Right cardiac atrium (tissue), 5 donors: ENCODE measurements at regions not wholly inside any gene's neighbourhood (a gene's known extent, or its start where the extent isn't known, plus 50 kb on each side); places are given as distances from the start of the nearest gene placed in this dataset.
"Not testable (repeated sequence)": the region's sequence is repeated elsewhere in the genome, so short reads cannot be mapped to it uniquely, and the experiment has no call there.

Experiments used
- ATAC-seq, 2 donors: fragments of 200-7000 bp; cut with Tn5 transposase; one replicate each; pipeline versions ENCODE4 v1.8.0 to v1.9.1; 2020; ENCODE audit warnings: moderate library complexity in 2 of 2, mild to moderate bottlenecking in 1 of 2
- DNase-seq, 3 donors: peaks; one replicate each; pipeline ENCODE4 v3.0.0-alpha.2; 2020
- H3K27ac ChIP-seq: one replicate; pipeline ENCODE4 v1.5.1; 2013; ENCODE audit warnings: mild to moderate bottlenecking, low read length, control low read depth, moderate library complexity
- H3K27me3 ChIP-seq: one replicate; pipeline ENCODE4 v1.6.1; 2013; ENCODE audit not compliant: control insufficient read depth, insufficient read depth
- H3K4me1 ChIP-seq: one replicate; pipeline ENCODE4 v1.6.1; 2013; ENCODE audit warnings: low read length; ENCODE audit not compliant: control insufficient read depth, insufficient read depth
- H3K4me3 ChIP-seq: one replicate; pipeline ENCODE4 v1.5.1; 2013; ENCODE audit warnings: low read length, control low read depth
- H3K9me3 ChIP-seq: one replicate; pipeline ENCODE4 v1.6.1; 2013; ENCODE audit warnings: low read length; ENCODE audit not compliant: control insufficient read depth
- WGBS: extraction: QIAGEN DNeasy Blood & Tissue Kit; methylation state at CpG from one replicate; pipeline ENCODE4 v1.1.7; 2013; 5-methylcytosine and 5-hydroxymethylcytosine counted together
- intact Hi-C, 4 donors: fragments of 100-400 bp; cut with DNase I; formaldehyde crosslinking; loops; one replicate each; pipeline versions ENCODE4 v1.11.0 to v1.14.0; 2022 to 2023
- donor health status: healthy with polysubstance abuse.
- donor health status: DM: no; HTN: yes; CAD: no.
- donor health status: DM: no; HTN: no; CAD: no.
- donor health status: DM: no; HTN: yes; CAD: no; lungs with severe emphysema.
- donor health status: DM: yes; HTN: yes; CAD: no.

DNA sequence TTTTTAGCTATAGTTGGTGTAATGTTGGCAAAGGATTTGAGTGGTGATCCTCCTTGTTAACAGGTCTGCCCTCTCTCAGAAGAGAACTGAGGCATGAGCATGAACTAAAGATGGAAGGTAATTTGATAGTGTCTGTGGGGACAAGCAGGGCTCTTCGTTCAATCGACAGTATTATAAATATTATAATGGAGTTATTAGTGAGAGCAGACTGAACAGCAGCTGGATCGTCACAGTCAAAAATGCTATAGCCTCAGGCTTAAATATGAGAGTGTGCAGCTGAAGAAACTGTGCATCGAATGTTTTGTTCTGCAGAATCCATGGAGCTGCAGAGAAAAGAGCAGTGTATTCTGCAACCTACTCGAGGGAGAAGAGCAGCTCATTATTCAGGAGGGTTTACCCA lies 757.3 kb downstream of the DNAH5 start:
- Histone ChIP-seq H3K27me3 (no peaks in the 10 kb centered on the region), H3K27ac (no peak overlapping the region), H3K4me3 (no peak overlapping the region), H3K4me1 (no peaks in the 10 kb centered on the region), H3K9me3 (peaks cover 7% of the 10 kb centered on the region)
- no peak for DNase-seq
- no peak for ATAC-seq
- intact Hi-C loops, result no loop called here
- WGBS, result 75% methylated on average over 5 of the region's 5 CpGs

DNA sequence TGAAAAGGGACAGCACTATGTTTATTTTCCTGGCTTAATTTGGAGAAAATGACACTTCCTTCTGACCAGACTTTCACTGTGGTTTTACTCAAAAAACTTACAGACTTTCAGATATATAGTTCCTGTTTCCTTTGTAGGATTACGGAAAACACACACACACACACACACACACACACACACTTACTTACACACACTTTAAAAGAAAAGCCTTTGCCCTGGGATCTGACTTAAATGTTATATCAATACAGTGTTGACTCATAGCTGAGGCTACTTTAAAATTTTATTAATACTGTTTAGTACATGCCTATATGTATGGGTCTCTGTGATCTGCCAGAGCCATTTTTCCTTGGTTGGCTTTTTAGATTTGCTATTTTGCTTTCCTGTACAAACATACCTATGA lies 758.3 kb downstream of the DNAH5 start:
- no peak for DNase-seq
- H3K27ac ChIP-seq, result no peak overlapping the region
- WGBS, result 49% methylated on average over 1 of the region's 1 CpG
- no peaks in the 10 kb centered on the region for H3K27me3 ChIP-seq
- H3K4me1 ChIP-seq, result no peaks in the 10 kb centered on the region
- H3K4me3 ChIP-seq, result no peak overlapping the region
- intact Hi-C loops, result no loop called here
- H3K9me3 ChIP-seq, result peaks cover 5% of the 10 kb centered on the region
- no peak for ATAC-seq

DNA sequence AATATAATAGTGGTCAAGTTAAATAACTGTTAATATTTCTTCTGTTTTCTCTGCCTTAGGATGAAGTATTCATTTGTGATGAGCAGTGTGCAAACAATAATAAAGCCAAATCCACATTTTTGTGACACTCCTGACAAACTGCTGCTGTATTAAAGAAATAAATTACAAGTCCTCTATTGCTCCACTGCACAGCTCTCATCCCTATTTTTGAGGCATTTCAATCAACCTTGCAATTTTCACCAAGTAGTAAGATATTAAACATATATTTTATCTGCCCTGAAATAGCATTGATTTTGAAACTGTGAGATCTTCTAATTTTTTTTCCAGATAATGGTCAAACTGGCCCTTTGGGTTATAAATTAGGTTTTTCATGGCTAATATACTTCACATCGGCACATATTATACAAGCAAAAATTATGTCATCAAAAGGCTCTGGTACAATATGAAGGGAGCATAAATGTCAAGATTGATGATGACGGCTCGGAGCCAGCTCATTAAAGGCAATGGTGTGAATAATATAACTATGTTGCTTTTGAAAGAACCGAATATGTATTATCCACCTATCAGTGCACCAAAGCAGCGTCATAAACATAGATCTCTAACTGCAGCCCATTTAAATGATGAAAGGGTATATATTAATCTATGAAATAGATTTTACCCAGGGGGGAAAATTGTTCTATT lies 764.9 kb downstream of the DNAH5 start:
- 87% methylated on average over 5 of the region's 5 CpGs for WGBS
- DNase-seq (no peak), ATAC-seq (no peak)
- Histone ChIP-seq H3K27me3 (no peaks in the 10 kb centered on the region), H3K27ac (no peak overlapping the region), H3K4me3 (no peak overlapping the region), H3K4me1 (no peaks in the 10 kb centered on the region), H3K9me3 (peaks cover 2% of the 10 kb centered on the region)
- intact Hi-C loops, result no loop called here

DNA sequence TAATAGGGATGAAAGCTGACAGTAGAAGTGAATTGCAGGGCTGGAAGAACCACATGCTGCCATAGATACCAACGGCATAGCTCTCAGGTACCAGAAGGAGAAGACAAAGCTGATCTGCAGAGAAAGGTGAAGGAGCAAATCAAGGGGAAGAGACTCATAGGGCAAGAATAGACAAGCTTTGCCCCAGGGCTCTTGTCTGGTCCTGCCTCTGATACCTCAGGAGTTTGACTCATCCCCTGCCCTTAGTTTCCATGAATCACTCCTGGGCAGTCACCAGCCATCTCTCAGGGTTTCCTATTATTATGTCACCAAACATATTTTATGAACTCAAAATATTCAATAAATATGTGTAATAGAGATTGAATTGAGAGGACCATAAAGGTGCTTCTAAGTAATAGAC lies 800.9 kb downstream of the DNAH5 start:
- ATAC-seq (no peak), DNase-seq (no peak)
- WGBS, result 70% methylated on average over 1 of the region's 1 CpG

GRCh38 chr5:13143214-13143613 lies 801.3 kb downstream of the DNAH5 start:
- Histone ChIP-seq H3K9me3 (peaks cover 2% of the 10 kb centered on the region), H3K27me3 (no peaks in the 10 kb centered on the region), H3K27ac (no peak overlapping the region), H3K4me1 (no peaks in the 10 kb centered on the region), H3K4me3 (no peak overlapping the region)
- ATAC-seq (no peak), DNase-seq (no peak)
- intact Hi-C loops, result no loop called here

More for the DNA sequence above, 800.9 kb downstream of the DNAH5 start:
- Histone ChIP-seq H3K4me3 (no peak overlapping the region), H3K27ac (no peak overlapping the region), H3K9me3 (no peaks in the 10 kb centered on the region), H3K27me3 (no peaks in the 10 kb centered on the region), H3K4me1 (no peaks in the 10 kb centered on the region)
- intact Hi-C loops, result no loop called here

DNA sequence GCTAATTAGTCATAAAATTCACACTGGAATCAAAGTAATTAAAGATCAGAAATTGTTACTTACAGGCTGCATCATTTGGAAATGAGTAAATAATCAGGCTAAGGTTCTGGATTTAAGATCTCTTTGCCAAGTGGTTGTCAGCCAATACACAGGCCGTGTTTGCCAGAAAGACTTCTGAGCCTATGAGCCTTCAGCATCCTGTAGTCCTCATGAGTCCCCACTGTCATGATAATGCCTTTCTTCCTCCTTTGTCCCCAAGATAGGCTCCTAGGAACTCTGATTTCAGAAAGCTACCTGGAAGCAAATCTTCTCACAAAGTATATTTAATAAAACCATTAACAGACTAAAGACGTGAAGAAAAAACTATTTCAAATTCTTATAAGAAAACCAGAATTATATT lies 810.5 kb downstream of the DNAH5 start:
- Histone ChIP-seq H3K27me3 (no peaks in the 10 kb centered on the region), H3K9me3 (peaks cover 8% of the 10 kb centered on the region), H3K4me3 (no peak overlapping the region), H3K27ac (no peak overlapping the region), H3K4me1 (no peaks in the 10 kb centered on the region)
- ATAC-seq (no peak), DNase-seq (no peak)
- WGBS, result 77% methylated on average over 2 of the region's 2 CpGs
- intact Hi-C loops, result no loop called here

DNA sequence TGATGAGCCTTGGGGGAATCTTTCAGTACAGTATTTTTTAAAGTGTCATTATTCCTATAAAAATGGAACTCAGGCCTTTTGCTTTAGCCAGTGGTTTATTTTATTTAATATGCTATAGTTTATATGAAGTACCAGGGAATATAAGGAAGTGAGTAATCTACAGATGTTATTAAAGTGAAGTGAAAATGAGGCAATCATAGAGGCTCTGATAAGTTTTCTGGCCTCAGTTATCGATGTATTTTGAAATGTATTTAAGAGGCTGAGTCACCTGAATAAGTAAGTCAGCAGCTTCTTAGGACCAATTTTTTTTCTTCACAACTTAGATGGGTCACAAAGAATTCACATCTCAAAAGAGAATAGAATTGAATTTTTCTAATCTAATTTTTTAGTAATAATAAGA lies 829.0 kb downstream of the DNAH5 start:
- intact Hi-C loops, result no loop called here
- Histone ChIP-seq H3K27me3 (no peaks in the 10 kb centered on the region), H3K27ac (no peak overlapping the region), H3K4me3 (no peak overlapping the region), H3K4me1 (no peaks in the 10 kb centered on the region), H3K9me3 (no peaks in the 10 kb centered on the region)
- ATAC-seq (no peak), DNase-seq (no peak)
- 86% methylated on average over 1 of the region's 1 CpG for WGBS

GRCh38 chr5:13108265-13108664 lies 836.2 kb downstream of the DNAH5 start:
- intact Hi-C loops, result no loop called here
- no peaks in the 10 kb centered on the region for H3K4me1 ChIP-seq
- H3K4me3 ChIP-seq, result no peak overlapping the region
- DNase-seq, result no peak
- 63% methylated on average over 5 of the region's 5 CpGs for WGBS
- no peaks in the 10 kb centered on the region for H3K27me3 ChIP-seq
- no peak for ATAC-seq
- H3K9me3 ChIP-seq, result no peaks in the 10 kb centered on the region
- H3K27ac ChIP-seq, result no peak overlapping the region

- no peak for DNase-seq
- no peak overlapping the region for H3K4me3 ChIP-seq
- H3K9me3 ChIP-seq, result no peaks in the 10 kb centered on the region
- 90% methylated on average over 1 of the region's 1 CpG for WGBS
- ATAC-seq, result no peak
- intact Hi-C loops, result no loop called here
- no peak overlapping the region for H3K27ac ChIP-seq
- H3K4me1 ChIP-seq, result no peaks in the 10 kb centered on the region
- no peaks in the 10 kb centered on the region for H3K27me3 ChIP-seq
Observed at GRCh38 chr5:13107537-13107936, 837.0 kb downstream of the DNAH5 start.

DNA sequence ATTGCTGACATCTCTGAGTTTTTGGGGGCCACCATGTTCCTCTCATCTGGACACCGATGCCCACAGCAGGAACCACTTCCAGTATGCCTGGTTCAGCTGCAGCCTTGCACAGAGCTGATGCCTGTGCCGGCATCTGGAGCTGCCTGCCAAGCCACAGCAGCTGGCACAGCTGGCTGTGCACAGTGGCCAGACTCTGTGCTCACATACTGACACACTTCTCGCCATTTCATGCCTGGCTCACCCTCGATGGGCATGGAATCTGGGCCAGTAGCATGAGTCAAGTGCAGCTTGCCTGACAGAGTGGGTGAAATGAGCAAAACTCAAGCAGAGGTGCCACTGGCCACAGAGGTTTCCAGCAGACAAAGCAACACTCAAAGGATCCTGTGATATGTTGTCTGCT lies 863.4 kb downstream of the DNAH5 start:
- Histone ChIP-seq H3K9me3 (peaks cover 6% of the 10 kb centered on the region), H3K4me1 (no peaks in the 10 kb centered on the region), H3K27ac (no peak overlapping the region), H3K4me3 (no peak overlapping the region), H3K27me3 (no peaks in the 10 kb centered on the region)
- ATAC-seq (peak in 1 of 2 donors; percentile 19), DNase-seq (no peak)
- WGBS, result 73% methylated on average over 4 of the region's 4 CpGs
- intact Hi-C loops, result no loop called here

- H3K4me1 ChIP-seq, H3K27me3 ChIP-seq, intact Hi-C loops, ATAC-seq, H3K27ac ChIP-seq, DNase-seq, H3K4me3 ChIP-seq, H3K9me3 ChIP-seq: not testable (repeated sequence)
- 82% methylated on average over 4 of the region's 4 CpGs for WGBS
Observed at GRCh38 chr5:13072936-13073335, 871.6 kb downstream of the DNAH5 start.

DNA sequence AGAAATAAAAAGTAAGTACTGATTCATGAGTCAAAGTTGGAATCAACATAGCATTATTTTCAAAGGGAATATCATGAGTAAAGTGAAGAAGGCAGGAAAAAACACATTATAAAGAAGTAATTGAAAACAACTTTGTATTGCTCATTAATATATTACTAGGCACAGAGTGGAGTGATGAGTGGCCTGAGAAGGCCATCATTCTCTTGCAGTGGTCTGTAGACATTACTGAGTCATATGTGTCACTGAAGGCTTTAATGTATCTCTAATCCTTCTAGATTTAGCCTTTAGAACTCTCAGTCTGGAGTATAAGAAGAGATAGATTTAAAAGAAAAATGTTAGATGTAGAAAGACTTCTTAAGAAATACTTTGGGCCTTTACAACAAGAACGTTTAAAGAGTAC lies 881.4 kb downstream of the DNAH5 start:
- DNase-seq (no peak), ATAC-seq (no peak)
- 56% methylated on average over 1 of the region's 1 CpG for WGBS
- H3K4me3 ChIP-seq, result no peak overlapping the region
- H3K27ac ChIP-seq, result no peak overlapping the region
- no peaks in the 10 kb centered on the region for H3K4me1 ChIP-seq
- intact Hi-C loops, result no loop called here
- no peaks in the 10 kb centered on the region for H3K27me3 ChIP-seq
- peaks cover 4% of the 10 kb centered on the region for H3K9me3 ChIP-seq
